K562 (cell line): ENCODE measurements at regions not wholly inside any gene's neighbourhood (a gene's known extent, or its start where the extent isn't known, plus 50 kb on each side); places are given as distances from the start of the nearest gene placed in this dataset.

Experiments
- ATAC-seq: fragments of 200-7000 bp; cut with Tn5 transposase; 3 replicates; pipeline ENCODE4 v1.9.1; 2020; ENCODE audit warnings: moderate library complexity
- BruUV-seq: library from RNA; stranded (reverse); fragments of 400-500 nt; replicated peaks from 2 replicates; lab custom pipeline; 2021; lab: Mats Ljungman, UMichigan
- CTCF ChIA-PET: fragments of 300-600 bp; formaldehyde crosslinking; extraction: SDS; loops from one replicate; lab custom pipeline; 2021; ENCODE audit warnings: low intra/inter-chr PET ratio; lab: Yijun Ruan, JAX
- POLR2A ChIA-PET: fragments of 300-600, 350-650 bp; sonication (Branson Sonifier 250); formaldehyde crosslinking; extraction: SDS; loops from one replicate; lab custom pipeline; 2021; ENCODE audit warnings: antibody characterized with exemption, inconsistent platforms; lab: Yijun Ruan, JAX
- DNase-seq, 4 experiments: peaks; one replicate each; pipeline versions ENCODE4 v3.0.0 to v3.0.0-alpha.2; 2011 to 2018; ENCODE audit warnings: low spot score in 3 of 4, mixed read lengths in 3 of 4; ENCODE audit errors: extremely low read depth in 1 of 4
- FAIRE-seq: peaks from 2 replicates; lab custom pipeline; 2011; peaks lifted over from hg19 to GRCh38; lab: Jason Lieb, UNC
- H2AFZ ChIP-seq: 2 replicates; pipeline ENCODE4 v1.6.0; 2011; ENCODE audit warnings: low read depth, low read length, control low read depth, inconsistent platforms
- H3K27ac ChIP-seq: fragments of 200-600 bp; 3 replicates; pipeline ENCODE4 v1.8.0; 2011; ENCODE audit warnings: low read depth, mild to moderate bottlenecking, control low read depth, inconsistent platforms, low read length, moderate library complexity, mixed read lengths; ENCODE audit errors: extremely low read depth
- H3K27me3 ChIP-seq, 2 experiments: fragments of 300-600 bp in 1 of 2; 2 replicates in 1 of 2; 3 replicates in 1 of 2; pipeline versions ENCODE4 v1.6.0 to v1.8.0; 2011; ENCODE audit warnings: inconsistent platforms in 2 of 2, low read length in 2 of 2, mild to moderate bottlenecking in 1 of 2, mixed read lengths in 1 of 2, moderate library complexity in 1 of 2; ENCODE audit not compliant: control insufficient read depth in 2 of 2, insufficient read depth in 2 of 2
- H3K36me3 ChIP-seq: fragments of 300-600 bp; 3 replicates; pipeline ENCODE4 v1.8.0; 2011; ENCODE audit warnings: mild to moderate bottlenecking, low read length, inconsistent platforms; ENCODE audit not compliant: control insufficient read depth, insufficient read depth
- H3K4me1 ChIP-seq, 2 experiments: fragments of 200-600 bp in 1 of 2; replicated peaks in 1 of 2; 2 replicates in 1 of 2; 3 replicates in 1 of 2; pipeline versions ENCODE4 v1.5.1 to v1.8.0; 2011; ENCODE audit warnings: inconsistent platforms in 2 of 2, low read length in 2 of 2, mild to moderate bottlenecking in 1 of 2, mixed read lengths in 1 of 2, moderate library complexity in 1 of 2; ENCODE audit not compliant: control insufficient read depth in 2 of 2, insufficient read depth in 2 of 2
- H3K4me2 ChIP-seq: 2 replicates; pipeline ENCODE4 v1.6.1; 2011; ENCODE audit warnings: low read length, control low read depth, inconsistent platforms, mixed read lengths; ENCODE audit not compliant: insufficient read depth
- H3K4me3 ChIP-seq: fragments of 200-600 bp; sonication (generic), shearing (Covaris generic); 2 replicates; pipeline ENCODE4 v1.5.1; 2016; ENCODE audit warnings: control low read depth, inconsistent platforms
- H3K79me2 ChIP-seq: fragments of 200-600 bp; 3 replicates; pipeline ENCODE4 v1.8.0; 2011; ENCODE audit warnings: low read length, inconsistent platforms; ENCODE audit not compliant: control insufficient read depth, insufficient read depth
- H3K9ac ChIP-seq, 2 experiments: 2 replicates each; pipeline versions ENCODE4 v1.6.0 to v1.6.1; 2011; ENCODE audit warnings: low read depth in 2 of 2, low read length in 2 of 2, control low read depth in 1 of 2, inconsistent platforms in 1 of 2, mild to moderate bottlenecking in 1 of 2, mixed read lengths in 1 of 2; ENCODE audit not compliant: insufficient read depth in 1 of 2
- H3K9me1 ChIP-seq: one replicate; pipeline ENCODE4 v1.6.0; 2011; ENCODE audit warnings: inconsistent platforms, mild to moderate bottlenecking, low read length, moderate library complexity; ENCODE audit not compliant: control insufficient read depth, insufficient read depth
- H3K9me3 ChIP-seq: replicated peaks from 2 replicates; pipeline ENCODE4 v1.5.1; 2011; ENCODE audit warnings: low read depth, low read length, inconsistent platforms; ENCODE audit not compliant: control insufficient read depth, insufficient read depth
- H4K20me1 ChIP-seq: replicated peaks from 2 replicates; pipeline ENCODE4 v1.6.1; 2011; ENCODE audit warnings: low read length, inconsistent platforms, mixed read lengths; ENCODE audit not compliant: control insufficient read depth, insufficient read depth
- EGR1 ChIP-seq: fragments of 450-650 bp; conservative IDR thresholded peaks from 2 replicates; pipeline ENCODE4 v1.6.1; 2017; ENCODE audit warnings: mild to moderate bottlenecking
- HMG20A ChIP-seq: fragments of 450-650 bp; formaldehyde crosslinking; conservative IDR thresholded peaks from 2 replicates; pipeline ENCODE4 v1.4.0; 2020; ENCODE audit warnings: mild to moderate bottlenecking, mixed read lengths
- KDM4B ChIP-seq, 2 experiments: fragments of 450-650 bp in 1 of 2; sonication (generic) in 1 of 2; IDR thresholded peaks; 2 replicates each; pipeline ENCODE4 v1.6.1; 2016 to 2017; ENCODE audit warnings: borderline replicate concordance in 2 of 2, antibody characterized with exemption in 1 of 2, low read depth in 1 of 2, mild to moderate bottlenecking in 1 of 2
- MYC ChIP-seq, 2 experiments: fragments of 250-450 bp in 1 of 2; sonication (Bioruptor Pico) in 1 of 2; IDR thresholded peaks; 2 replicates each; pipeline versions ENCODE4 v1.5.1 to v1.6.1; 2012 to 2021; ENCODE audit warnings: low read depth in 2 of 2, borderline replicate concordance in 1 of 2, improper control_type of control experiment in 1 of 2, low read length in 1 of 2, mild to moderate bottlenecking in 1 of 2, moderate library complexity in 1 of 2
- NFIC ChIP-seq: fragments of 450-650 bp; IDR thresholded peaks from 2 replicates; pipeline ENCODE4 v1.6.1; 2017; ENCODE audit warnings: mild to moderate bottlenecking, inconsistent platforms
- ZNF764 ChIP-seq: fragments of 250-450 bp; sonication (Bioruptor Pico); IDR thresholded peaks from 2 replicates; pipeline ENCODE4 v1.4.0; 2020; ENCODE audit warnings: low read depth, mild to moderate bottlenecking, moderate library complexity
- in situ Hi-C: fragments of 300-500 bp; cut with MboI; formaldehyde crosslinking; loops from 4 replicates; pipeline ENCODE4 v1.15.0; 2018; ENCODE audit warnings: inconsistent platforms, mixed read lengths
- intact Hi-C: fragments of 100-400 bp; cut with micrococcal nuclease; formaldehyde crosslinking; loops from 2 replicates; pipeline ENCODE4 v1.14.2; 2022
- TF ChIP-seq, protein P1 (sequence below): IDR thresholded peaks from 3 replicates; pipeline ENCODE4 v1.6.1; 2011; ENCODE audit warnings: borderline replicate concordance, mild to moderate bottlenecking, moderate library complexity; ENCODE audit not compliant: insufficient read length; ENCODE audit errors: extremely low read depth
- TF ChIP-seq, protein P2 (sequence below): fragments of 450-650 bp; IDR thresholded peaks from 2 replicates; pipeline ENCODE4 v1.6.1; 2018; ENCODE audit warnings: mild to moderate bottlenecking, low read depth; ENCODE audit not compliant: partially characterized antibody

DNA sequence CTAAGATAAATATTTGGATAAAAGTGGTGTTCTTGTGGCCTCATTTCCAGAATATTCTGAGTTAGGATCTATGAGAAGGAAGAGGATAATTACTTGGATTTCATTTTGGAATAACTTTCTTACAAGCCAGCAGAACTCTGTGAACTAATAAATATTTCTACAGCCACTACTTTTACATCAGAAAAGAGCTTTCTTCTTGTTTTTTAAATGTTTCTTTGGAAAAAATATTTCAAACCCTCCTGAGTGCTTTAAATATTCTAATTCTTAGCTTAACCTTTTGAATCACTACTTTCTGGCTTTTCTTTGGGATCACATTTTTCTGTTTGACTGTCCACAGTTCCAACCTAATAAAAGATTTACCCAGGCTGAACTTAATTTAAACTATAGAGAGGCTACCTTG lies 279.2 kb upstream of the PHYHIPL start:
- Histone ChIP-seq H3K27me3 (no peaks in the 10 kb centered on the region), H2AFZ (no peak overlapping the region), H3K36me3 (no peaks in the 10 kb centered on the region), H4K20me1 (no peaks in the 10 kb centered on the region), H3K27ac (no peak overlapping the region), H3K4me1 (no peaks in the 10 kb centered on the region), H3K79me2 (no peaks in the 10 kb centered on the region), H3K9ac (no peak overlapping the region), H3K4me3 (no peak overlapping the region), H3K4me2 (no peak overlapping the region), H3K9me1 (no peaks in the 10 kb centered on the region), H3K9me3 (no peaks in the 10 kb centered on the region)
- ChIA-PET CTCF (no interaction called here), POLR2A (no interaction called here)
- in situ Hi-C loops (no loop called here), intact Hi-C loops (no loop called here)
- ATAC-seq = no peak
- no peak for FAIRE-seq
- TF ChIP-seq ZNF764 (CRISPR knock-in tag) = no peak
- TF ChIP-seq KDM4B (IDR thresholded peaks at IDR 0.05; ENCODE audit: borderline replicate concordance in 2 of 2, low read depth in 1 of 2) = no peak
- no peak for TF ChIP-seq MYC (IDR thresholded peaks at IDR 0.05; ENCODE audit: low read depth, low read length)
- no peak for TF ChIP-seq MYC (CRISPR knock-in tag; IDR thresholded peaks at IDR 0.05; ENCODE audit: borderline replicate concordance, low read depth)
- TF ChIP-seq EGR1 = no peak
- TF ChIP-seq HMG20A (CRISPR knock-in tag) = no peak
- TF ChIP-seq, protein P1, sequence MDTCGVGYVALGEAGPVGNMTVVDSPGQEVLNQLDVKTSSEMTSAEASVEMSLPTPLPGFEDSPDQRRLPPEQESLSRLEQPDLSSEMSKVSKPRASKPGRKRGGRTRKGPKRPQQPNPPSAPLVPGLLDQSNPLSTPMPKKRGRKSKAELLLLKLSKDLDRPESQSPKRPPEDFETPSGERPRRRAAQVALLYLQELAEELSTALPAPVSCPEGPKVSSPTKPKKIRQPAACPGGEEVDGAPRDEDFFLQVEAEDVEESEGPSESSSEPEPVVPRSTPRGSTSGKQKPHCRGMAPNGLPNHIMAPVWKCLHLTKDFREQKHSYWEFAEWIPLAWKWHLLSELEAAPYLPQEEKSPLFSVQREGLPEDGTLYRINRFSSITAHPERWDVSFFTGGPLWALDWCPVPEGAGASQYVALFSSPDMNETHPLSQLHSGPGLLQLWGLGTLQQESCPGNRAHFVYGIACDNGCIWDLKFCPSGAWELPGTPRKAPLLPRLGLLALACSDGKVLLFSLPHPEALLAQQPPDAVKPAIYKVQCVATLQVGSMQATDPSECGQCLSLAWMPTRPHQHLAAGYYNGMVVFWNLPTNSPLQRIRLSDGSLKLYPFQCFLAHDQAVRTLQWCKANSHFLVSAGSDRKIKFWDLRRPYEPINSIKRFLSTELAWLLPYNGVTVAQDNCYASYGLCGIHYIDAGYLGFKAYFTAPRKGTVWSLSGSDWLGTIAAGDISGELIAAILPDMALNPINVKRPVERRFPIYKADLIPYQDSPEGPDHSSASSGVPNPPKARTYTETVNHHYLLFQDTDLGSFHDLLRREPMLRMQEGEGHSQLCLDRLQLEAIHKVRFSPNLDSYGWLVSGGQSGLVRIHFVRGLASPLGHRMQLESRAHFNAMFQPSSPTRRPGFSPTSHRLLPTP = no peak
- no peak for TF ChIP-seq NFIC
- TF ChIP-seq, protein P2, sequence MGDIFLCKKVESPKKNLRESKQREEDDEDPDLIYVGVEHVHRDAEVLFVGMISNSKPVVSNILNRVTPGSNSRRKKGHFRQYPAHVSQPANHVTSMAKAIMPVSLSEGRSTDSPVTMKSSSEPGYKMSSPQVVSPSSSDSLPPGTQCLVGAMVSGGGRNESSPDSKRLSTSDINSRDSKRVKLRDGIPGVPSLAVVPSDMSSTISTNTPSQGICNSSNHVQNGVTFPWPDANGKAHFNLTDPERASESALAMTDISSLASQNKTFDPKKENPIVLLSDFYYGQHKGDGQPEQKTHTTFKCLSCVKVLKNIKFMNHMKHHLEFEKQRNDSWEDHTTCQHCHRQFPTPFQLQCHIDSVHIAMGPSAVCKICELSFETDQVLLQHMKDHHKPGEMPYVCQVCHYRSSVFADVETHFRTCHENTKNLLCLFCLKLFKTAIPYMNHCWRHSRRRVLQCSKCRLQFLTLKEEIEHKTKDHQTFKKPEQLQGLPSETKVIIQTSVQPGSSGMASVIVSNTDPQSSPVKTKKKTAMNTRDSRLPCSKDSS = no peak
- DNase-seq = no peak
- BruUV-seq = no TSS peak
